Esophagus squamous epithelium (tissue), 5 donors: ENCODE measurements at regions not wholly inside any gene's neighbourhood (a gene's known extent, or its start where the extent isn't known, plus 50 kb on each side); places are given as distances from the start of the nearest gene placed in this dataset.

Experiments
- DNase-seq: peaks from one replicate; lab custom pipeline; 2025; lab: John Stamatoyannopoulos, UW
- H3K27ac ChIP-seq, 4 donors: fragments of 200-600 bp; sonication (generic); one replicate each; pipeline ENCODE4 v1.5.1; 2016 to 2019; ENCODE audit warnings: mild to moderate bottlenecking in 1 of 4
- H3K27me3 ChIP-seq, 4 donors: fragments of 200-600 bp; sonication (generic); 1 replicate in 3 of 4; 2 replicates in 1 of 4; pipeline versions ENCODE4 v1.5.1 to v1.6.0; 2017 to 2021; ENCODE audit warnings: antibody characterized with exemption in 1 of 4
- H3K36me3 ChIP-seq, 3 donors: fragments of 200-600 bp; sonication (generic); one replicate each; pipeline ENCODE4 v1.5.1; 2016 to 2019
- H3K4me1 ChIP-seq, 3 donors: fragments of 200-600 bp; sonication (generic); one replicate each; pipeline ENCODE4 v1.5.1; 2017 to 2019
- H3K4me3 ChIP-seq, 4 donors: fragments of 200-600 bp; sonication (generic); 1 replicate in 3 of 4; 2 replicates in 1 of 4; pipeline ENCODE4 v1.5.1; 2016 to 2019; ENCODE audit warnings: mild to moderate bottlenecking in 2 of 4, moderate library complexity in 1 of 4
- H3K9me3 ChIP-seq, 3 donors: fragments of 200-600 bp; sonication (generic); one replicate each; pipeline ENCODE4 v1.5.1; 2016 to 2019
- CTCF ChIP-seq, 6 experiments: fragments of 450-650 bp in 4 of 6; fragments of 200-600 bp in 2 of 6; sonication (generic) in 2 of 6; IDR thresholded peaks; one replicate each; pipeline ENCODE4 v1.5.1; 2016 to 2019; ENCODE audit warnings: antibody characterized with exemption in 6 of 6, mild to moderate bottlenecking in 4 of 6, moderate library complexity in 4 of 6
- POLR2A ChIP-seq, 4 donors: fragments of 450-650 bp; IDR thresholded peaks; one replicate each; pipeline ENCODE4 v1.6.1; 2017; ENCODE audit warnings: antibody characterized with exemption in 4 of 4, mild to moderate bottlenecking in 4 of 4, moderate library complexity in 3 of 4
- WGBS, 2 donors: methylation state at CpG; one replicate each; pipeline ENCODE4 v1.1.5; 2018; 5-methylcytosine and 5-hydroxymethylcytosine counted together
- intact Hi-C: fragments of 100-400 bp; cut with DNase I; formaldehyde crosslinking; loops from one replicate; pipeline ENCODE4 v1.15.0; 2022
- donor health status: DM: yes; HTN: yes; CAD: no.

- no peak for TF ChIP-seq POLR2A (IDR thresholded peaks at IDR 0.05)
- no peak for TF ChIP-seq CTCF (IDR thresholded peaks at IDR 0.05)
- intact Hi-C loops: no loop called here
- Histone ChIP-seq H3K27ac (no peak overlapping the region), H3K27me3 (no peaks in the 10 kb centered on the region), H3K9me3 (no peaks in the 10 kb centered on the region), H3K4me3 (no peak overlapping the region), H3K36me3 (no peaks in the 10 kb centered on the region), H3K4me1 (no peaks in the 10 kb centered on the region)
- no peak for DNase-seq
These were observed 798.6 kb upstream of the PCDH9 start for GRCh38 chr13:68028701-68029100.

GRCh38 chr13:68027306-68027705 lies 797.2 kb upstream of the PCDH9 start:
- TF ChIP-seq CTCF (IDR thresholded peaks at IDR 0.05): no peak
- TF ChIP-seq POLR2A (IDR thresholded peaks at IDR 0.05): no peak
- H3K36me3 ChIP-seq: no peaks in the 10 kb centered on the region
- no peaks in the 10 kb centered on the region for H3K9me3 ChIP-seq
- no peak overlapping the region for H3K27ac ChIP-seq
- H3K4me3 ChIP-seq: no peak overlapping the region
- no peaks in the 10 kb centered on the region for H3K4me1 ChIP-seq
- H3K27me3 ChIP-seq: no peaks in the 10 kb centered on the region
- 74 to 79% methylated on average over 4 of the region's 4 CpGs for WGBS, 2 donors
- intact Hi-C loops: no loop called here
- no peak for DNase-seq

GRCh38 chr13:68026077-68026476 lies 795.9 kb upstream of the PCDH9 start:
- 47 to 56% methylated on average over 3 of the region's 3 CpGs for WGBS, 2 donors
- Histone ChIP-seq H3K9me3 (no peaks in the 10 kb centered on the region), H3K4me3 (no peak overlapping the region), H3K27ac (no peak overlapping the region), H3K36me3 (no peaks in the 10 kb centered on the region), H3K27me3 (no peaks in the 10 kb centered on the region), H3K4me1 (no peaks in the 10 kb centered on the region)
- TF ChIP-seq POLR2A (IDR thresholded peaks at IDR 0.05) (no peak), CTCF (IDR thresholded peaks at IDR 0.05) (no peak)
- intact Hi-C loops: no loop called here
- no peak for DNase-seq

GRCh38 chr13:68025604-68026003 lies 795.5 kb upstream of the PCDH9 start:
- Histone ChIP-seq H3K27ac (no peak overlapping the region), H3K9me3 (no peaks in the 10 kb centered on the region), H3K4me1 (no peaks in the 10 kb centered on the region), H3K27me3 (no peaks in the 10 kb centered on the region), H3K4me3 (no peak overlapping the region), H3K36me3 (no peaks in the 10 kb centered on the region)
- no peak for TF ChIP-seq POLR2A (IDR thresholded peaks at IDR 0.05)
- no peak for TF ChIP-seq CTCF (IDR thresholded peaks at IDR 0.05)
- DNase-seq: no peak
- intact Hi-C loops: no loop called here
- 67 to 72% methylated on average over 2 of the region's 2 CpGs for WGBS, 2 donors

GRCh38 chr13:68023838-68024581 lies 793.9 kb upstream of the PCDH9 start:
- TF ChIP-seq CTCF (IDR thresholded peaks at IDR 0.05): no peak
- TF ChIP-seq POLR2A (IDR thresholded peaks at IDR 0.05): no peak
- intact Hi-C loops: no loop called here
- H3K4me3 ChIP-seq: no peak overlapping the region
- DNase-seq: no peak
- H3K4me1 ChIP-seq: no peaks in the 10 kb centered on the region
- no peak overlapping the region for H3K27ac ChIP-seq
- WGBS, 2 donors: 78 to 80% methylated on average over 15 of the region's 15 CpGs
- no peaks in the 10 kb centered on the region for H3K9me3 ChIP-seq
- H3K27me3 ChIP-seq: no peaks in the 10 kb centered on the region
- no peaks in the 10 kb centered on the region for H3K36me3 ChIP-seq
